ENCODE measurements at regions not wholly inside any gene's neighbourhood (a gene's known extent, or its start where the extent isn't known, plus 50 kb on each side); places are given as distances from the start of the nearest gene placed in this dataset.

- DNase-seq (ENCODE audit: low spot score): no peak
These were observed 469.6 kb upstream of the FZD8 start for GRCh38 chr10:36111676-36112075.

- no peak for DNase-seq (ENCODE audit: low spot score)
These were observed 468.0 kb upstream of the FZD8 start for GRCh38 chr10:36110097-36110496.

- DNase-seq (ENCODE audit: low spot score): no peak
These were observed 467.4 kb upstream of the FZD8 start for GRCh38 chr10:36109399-36110023.

GRCh38 chr10:36097696-36098095 lies 455.6 kb upstream of the FZD8 start:
- no peak for DNase-seq (ENCODE audit: low spot score)

- DNase-seq (ENCODE audit: low spot score): no peak
These were observed 454.5 kb upstream of the FZD8 start for GRCh38 chr10:36096576-36096975.

- DNase-seq (ENCODE audit: low spot score): no peak
These were observed 452.0 kb upstream of the FZD8 start for GRCh38 chr10:36094096-36094495.

GRCh38 chr10:36092116-36092515 lies 450.0 kb upstream of the FZD8 start:
- no peak for DNase-seq (ENCODE audit: low spot score)

DNA sequence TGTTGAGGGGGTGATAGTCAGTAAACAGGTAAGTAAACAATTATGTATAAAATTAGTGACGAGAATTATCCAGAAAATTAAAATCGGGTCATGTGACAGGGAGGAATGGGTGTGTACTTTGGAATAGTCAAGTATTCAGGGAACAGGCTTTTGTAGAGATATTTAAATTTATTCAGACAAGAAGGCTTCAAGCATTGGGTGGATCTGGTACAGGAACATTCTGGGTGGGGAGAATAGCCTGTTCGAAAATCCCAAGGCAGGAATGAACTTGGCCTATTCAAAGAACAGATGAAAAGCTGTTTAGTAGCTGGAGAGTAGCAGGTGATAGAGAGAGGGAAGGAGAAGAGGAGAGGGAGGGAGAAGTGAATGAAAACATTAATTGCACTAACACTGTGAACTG lies 448.9 kb upstream of the FZD8 start:
- DNase-seq (ENCODE audit: low spot score): no peak

DNA sequence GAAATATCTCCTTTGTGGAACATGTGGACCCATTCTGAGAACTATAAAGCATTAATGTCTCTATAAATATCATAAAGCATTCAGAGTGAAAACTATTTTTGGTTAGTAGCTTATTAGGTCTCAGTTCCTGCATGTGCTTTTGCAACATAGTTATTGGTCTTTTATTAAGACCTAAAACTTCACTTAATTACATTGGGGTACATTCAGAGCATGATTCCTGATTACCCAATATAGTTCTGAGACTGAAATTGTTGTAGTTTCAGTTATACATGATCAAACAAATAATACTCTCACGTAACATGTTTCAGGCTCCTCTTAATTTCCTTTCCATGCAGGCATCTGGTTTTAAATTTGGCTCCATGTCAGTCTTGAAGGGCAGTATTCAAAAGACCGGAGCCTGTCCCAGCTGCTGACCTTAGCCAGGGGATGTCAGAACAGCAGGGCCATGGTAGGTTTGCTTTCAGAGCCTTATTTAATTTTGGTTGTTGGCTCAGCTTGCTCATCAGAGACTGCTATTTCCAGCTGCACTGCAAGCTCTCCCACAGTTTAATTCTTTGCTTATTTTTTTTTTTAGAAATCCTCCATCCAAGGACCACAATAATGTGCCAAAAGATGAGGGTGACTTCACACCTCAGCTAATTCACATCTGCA lies 447.8 kb upstream of the FZD8 start:
- no peak for DNase-seq (ENCODE audit: low spot score)

- DNase-seq (ENCODE audit: low spot score): no peak
These were observed 445.2 kb upstream of the FZD8 start for GRCh38 chr10:36087006-36088005.

DNA sequence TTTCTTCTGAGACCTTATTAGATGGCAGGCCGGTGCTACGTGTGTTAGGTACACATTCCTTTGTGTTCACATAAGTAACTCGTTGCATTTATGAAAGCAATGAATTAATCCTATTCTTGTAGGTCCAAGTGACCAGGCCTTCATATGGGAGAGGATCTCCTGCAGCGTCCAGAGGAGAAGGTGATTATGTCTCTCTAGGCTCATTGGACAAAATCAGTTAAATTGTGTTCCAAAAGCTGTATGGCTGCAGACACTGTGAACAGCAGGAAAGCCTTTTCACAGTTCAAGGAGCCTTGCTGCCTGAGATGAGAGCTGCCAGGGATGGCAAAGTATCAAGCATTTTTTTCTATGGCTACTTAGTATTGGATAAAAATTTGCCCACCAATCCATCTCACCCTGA lies 433.1 kb upstream of the FZD8 start:
- DNase-seq (ENCODE audit: low spot score): no peak

DNA sequence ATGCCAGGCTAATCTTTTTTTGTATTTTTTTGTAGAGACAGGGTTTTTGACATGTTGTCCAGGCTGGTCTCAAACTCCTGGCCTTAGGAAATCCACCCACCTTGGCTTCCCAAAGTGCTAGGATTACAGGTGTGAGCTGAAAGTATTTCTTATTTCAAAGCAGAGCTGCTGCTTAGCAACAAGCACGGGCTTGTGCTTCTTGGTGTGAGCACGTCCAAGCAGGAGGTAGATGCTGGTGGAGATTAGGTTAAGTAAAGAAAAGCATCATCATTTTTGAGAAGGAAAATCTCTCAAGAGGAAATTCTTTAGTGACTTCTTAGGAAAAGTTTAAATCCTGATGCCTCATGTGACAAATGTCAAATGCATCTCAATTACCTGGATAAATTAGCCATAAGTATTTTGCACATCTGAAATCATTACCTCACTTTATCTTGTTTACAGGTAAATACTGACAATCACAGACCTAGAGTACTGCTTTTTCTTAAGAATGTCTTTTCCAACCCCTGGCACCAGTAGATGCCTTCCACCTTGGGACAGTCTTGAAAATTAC lies 431.8 kb upstream of the FZD8 start:
- no peak for DNase-seq (ENCODE audit: low spot score)

DNA sequence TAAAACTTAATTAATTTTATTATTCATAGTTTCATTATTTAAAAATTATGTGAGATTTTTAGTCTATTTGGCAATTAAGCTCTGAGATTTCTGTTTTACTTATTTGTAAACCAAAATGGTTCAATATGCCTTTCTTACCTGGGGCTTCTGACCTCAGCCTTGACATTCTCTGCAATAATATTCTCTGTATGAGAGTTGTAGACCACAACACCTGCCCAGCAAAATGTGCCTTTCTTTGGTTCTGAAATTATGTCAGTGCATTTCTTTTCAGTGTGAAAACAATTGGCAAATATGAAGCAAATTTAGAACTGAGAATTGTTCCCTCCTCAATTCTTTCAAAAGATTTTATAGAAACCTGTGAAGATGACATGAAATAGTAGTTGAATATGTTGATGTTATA lies 426.4 kb upstream of the FZD8 start:
- no peak for DNase-seq (ENCODE audit: low spot score)

- DNase-seq (ENCODE audit: low spot score): no peak
These were observed 425.7 kb upstream of the FZD8 start for GRCh38 chr10:36067748-36068147.

GRCh38 chr10:36066850-36067249 lies 424.8 kb upstream of the FZD8 start:
- DNase-seq (ENCODE audit: low spot score): no peak

DNA sequence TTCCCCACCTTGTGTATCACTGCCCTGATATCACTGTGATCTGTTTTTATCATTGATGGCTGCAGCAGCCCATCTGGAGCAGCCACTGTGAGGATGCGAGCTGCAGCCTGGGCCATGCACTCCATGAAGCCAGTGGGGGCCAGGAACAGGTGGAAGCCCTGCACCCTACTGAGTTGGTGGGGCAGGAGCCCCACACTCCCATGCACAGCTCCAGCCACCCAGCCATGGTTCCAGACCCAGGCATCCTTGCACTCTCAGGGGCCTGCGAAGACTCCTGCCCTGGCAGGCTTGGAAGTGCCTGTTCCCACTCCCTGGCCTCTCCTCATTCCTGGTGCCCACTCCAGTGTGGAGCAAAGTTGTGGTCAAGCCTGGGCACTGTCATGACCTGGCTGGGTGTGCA lies 424.0 kb upstream of the FZD8 start:
- DNase-seq (ENCODE audit: low spot score): no peak

GRCh38 chr10:36063396-36063795 lies 421.3 kb upstream of the FZD8 start:
- no peak for DNase-seq (ENCODE audit: low spot score)

DNA sequence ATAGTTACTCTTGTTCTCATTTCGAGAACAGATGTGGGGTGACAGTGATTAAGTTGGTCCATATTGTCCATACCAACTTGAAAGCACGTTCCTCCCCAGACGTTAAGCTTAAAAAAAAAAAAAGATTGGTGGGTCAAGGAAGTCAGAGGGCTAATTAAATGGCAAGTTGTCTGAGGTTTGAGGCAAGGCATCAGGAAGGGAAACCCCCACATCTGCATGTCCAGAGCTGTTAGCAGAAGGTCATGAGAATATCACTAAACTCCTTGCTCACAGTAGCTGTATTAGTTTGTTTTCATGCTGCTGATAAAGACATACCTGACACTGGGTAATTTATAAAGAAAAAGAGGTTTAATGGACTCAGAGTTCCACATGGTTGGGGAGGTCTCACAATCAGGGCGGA lies 415.6 kb upstream of the FZD8 start:
- no peak for DNase-seq (ENCODE audit: low spot score)

DNA sequence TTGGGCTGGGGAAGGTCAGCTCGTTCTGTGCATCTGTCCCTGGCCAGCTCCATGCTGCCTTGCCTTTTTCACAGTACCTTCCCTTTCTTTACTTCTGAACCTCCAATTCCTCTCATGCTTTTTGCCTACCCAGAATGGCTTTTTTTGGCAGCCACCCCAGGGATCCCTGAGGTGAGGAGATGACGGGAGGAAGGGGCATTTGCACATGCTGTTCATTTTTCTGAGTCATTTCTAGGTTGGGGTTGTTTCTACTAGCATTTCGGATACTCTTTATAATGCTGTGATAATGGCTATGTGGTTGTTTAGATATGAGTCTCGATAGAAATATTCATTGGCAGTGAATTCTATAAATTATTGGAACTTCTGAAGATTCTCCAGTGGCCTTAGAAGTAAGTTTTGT lies 415.1 kb upstream of the FZD8 start:
- DNase-seq (ENCODE audit: low spot score): no peak

DNA sequence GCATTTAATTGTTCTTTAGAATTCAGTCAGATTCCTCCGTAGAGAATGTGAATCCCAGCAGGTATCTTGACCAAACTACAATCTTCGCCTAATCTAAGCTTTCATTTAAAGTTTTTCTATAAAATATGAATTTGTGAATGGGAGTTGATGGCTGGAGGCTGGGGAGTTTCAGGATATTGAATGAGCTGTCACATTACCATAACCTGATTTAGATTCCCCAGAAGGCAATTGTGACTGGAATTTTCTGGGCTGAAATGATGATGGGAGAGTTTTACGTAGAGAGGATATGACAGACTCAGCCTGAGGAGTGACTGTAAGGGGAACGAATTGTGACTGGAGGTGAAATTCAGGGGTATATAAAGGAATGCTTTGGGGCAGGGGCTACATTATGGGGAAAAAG lies 411.7 kb upstream of the FZD8 start:
- no peak for DNase-seq (ENCODE audit: low spot score)

DNA sequence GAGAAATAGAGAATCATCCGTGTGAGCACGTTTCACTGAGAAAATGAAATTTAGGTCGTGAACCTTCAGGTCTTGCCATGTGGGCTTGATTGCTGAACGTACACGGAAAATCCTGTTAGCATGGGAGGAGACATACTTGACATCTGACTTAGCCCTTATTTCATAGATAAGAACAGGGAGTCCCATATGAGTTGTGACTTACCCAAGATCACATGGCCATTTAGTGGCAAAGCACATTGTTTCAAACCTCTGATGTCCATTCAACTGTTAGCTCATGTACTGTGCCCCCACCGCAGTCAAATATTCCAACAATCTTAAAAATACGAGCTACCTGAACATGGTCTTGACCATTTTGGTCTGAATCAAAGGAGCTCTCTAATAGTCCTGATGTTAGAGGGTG lies 411.2 kb upstream of the FZD8 start:
- DNase-seq (ENCODE audit: low spot score): no peak

- DNase-seq (ENCODE audit: low spot score): no peak
These were observed 409.4 kb upstream of the FZD8 start for GRCh38 chr10:36051500-36051991.
